PFSK-1 (cell line): ENCODE measurements at regions not wholly inside any gene's neighbourhood (a gene's known extent, or its start where the extent isn't known, plus 50 kb on each side); places are given as distances from the start of the nearest gene placed in this dataset.

Experiments used
- POLR2AphosphoS5 ChIP-seq: IDR thresholded peaks from 2 replicates; pipeline ENCODE4 v1.6.1; 2012; ENCODE audit warnings: low read depth, mild to moderate bottlenecking, control low read depth, low read length, moderate library complexity
- TAF1 ChIP-seq: IDR thresholded peaks from 2 replicates; pipeline ENCODE4 v1.6.1; 2012; ENCODE audit warnings: low read length, control low read depth, borderline replicate concordance; ENCODE audit not compliant: insufficient read depth

DNA sequence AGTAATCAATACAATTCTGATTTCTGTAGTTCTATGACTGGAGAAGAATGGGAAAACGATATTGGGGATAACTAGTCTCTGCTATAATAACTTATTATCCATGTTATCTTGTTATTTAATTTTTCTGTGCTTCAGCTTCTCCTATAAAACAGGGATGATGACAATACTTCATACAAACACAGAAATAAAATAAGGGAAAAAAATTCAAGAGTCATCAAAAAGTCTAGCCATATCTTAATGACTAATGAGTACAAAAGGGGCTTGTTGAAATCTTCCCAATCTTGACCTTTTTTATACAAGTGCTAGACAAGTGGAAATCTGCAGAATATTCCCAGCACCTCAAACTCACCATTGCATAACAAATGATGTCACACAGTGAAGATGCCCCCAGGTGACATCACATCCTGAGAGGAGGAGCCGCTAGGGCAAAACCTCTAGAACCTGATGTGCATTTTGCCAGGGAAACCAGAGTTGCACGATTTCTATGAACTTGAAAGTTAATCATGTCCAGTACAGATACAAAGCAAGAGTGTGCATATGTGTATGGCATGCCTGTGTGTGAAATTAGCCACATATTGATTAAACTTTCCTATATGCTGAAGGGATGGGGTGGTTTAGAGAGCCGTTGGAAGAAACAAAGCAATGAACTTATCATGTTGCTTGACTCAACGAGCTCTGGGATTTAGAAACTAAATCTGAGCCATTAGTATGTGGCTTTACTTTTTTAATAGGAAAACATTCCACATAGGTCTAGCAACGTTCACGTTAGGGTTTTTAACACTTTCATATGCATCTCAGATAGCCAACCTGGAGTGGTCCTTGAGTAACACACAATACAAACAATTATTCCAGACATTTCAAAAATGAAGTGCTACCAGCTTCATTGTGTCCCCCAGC lies 278.9 kb downstream of the SLC4A3 start:
- TF ChIP-seq POLR2AphosphoS5 (no peak), TAF1 (no peak)
